NCI-H2196 (cell line): ENCODE measurements at regions not wholly inside any gene's neighbourhood (a gene's known extent, or its start where the extent isn't known, plus 50 kb on each side); places are given as distances from the start of the nearest gene placed in this dataset.

Experiments
- DNase-seq: peaks from one replicate; lab custom pipeline; 2025; ENCODE audit not compliant: unreplicated experiment; lab: John Stamatoyannopoulos, UW

GRCh38 chr2:3138621-3139020 lies 239.0 kb downstream of the EIPR1 start:
- no peak for DNase-seq

- DNase-seq: no peak
Measured at GRCh38 chr2:3137651-3138300, 239.8 kb downstream of the EIPR1 start.

GRCh38 chr2:3135676-3136075 lies 241.9 kb downstream of the EIPR1 start:
- DNase-seq: no peak

- DNase-seq: no peak
Measured at GRCh38 chr2:3134026-3134571, 243.5 kb downstream of the EIPR1 start.

- no peak for DNase-seq
Measured at GRCh38 chr2:3132966-3133365, 244.7 kb downstream of the EIPR1 start.

GRCh38 chr2:3132466-3132865 lies 245.2 kb downstream of the EIPR1 start:
- no peak for DNase-seq

- no peak for DNase-seq
Measured at GRCh38 chr2:3131636-3132326, 245.8 kb downstream of the EIPR1 start.

- DNase-seq: no peak
Measured at GRCh38 chr2:3130889-3131635, 246.6 kb downstream of the EIPR1 start.

GRCh38 chr2:3130444-3130843 lies 247.2 kb downstream of the EIPR1 start:
- DNase-seq: no peak

- DNase-seq: no peak
Measured at GRCh38 chr2:3129867-3130266, 247.8 kb downstream of the EIPR1 start.

- DNase-seq: no peak
Measured at GRCh38 chr2:3128786-3129185, 248.8 kb downstream of the EIPR1 start.

GRCh38 chr2:3127710-3128109 lies 249.9 kb downstream of the EIPR1 start:
- no peak for DNase-seq

GRCh38 chr2:3126911-3127621 lies 250.6 kb downstream of the EIPR1 start:
- no peak for DNase-seq

- DNase-seq: no peak
Measured at GRCh38 chr2:3126171-3126910, 251.3 kb downstream of the EIPR1 start.

GRCh38 chr2:3125761-3126130 lies 251.9 kb downstream of the EIPR1 start:
- DNase-seq: no peak

- no peak for DNase-seq
Measured at GRCh38 chr2:3125001-3125760, 252.4 kb downstream of the EIPR1 start.

- no peak for DNase-seq
Measured at GRCh38 chr2:3122525-3122924, 255.1 kb downstream of the EIPR1 start.

- DNase-seq: no peak
Measured at GRCh38 chr2:3121601-3122000, 256.0 kb downstream of the EIPR1 start.

- DNase-seq: no peak
Measured at GRCh38 chr2:3117650-3118216, 259.9 kb downstream of the EIPR1 start.

GRCh38 chr2:3116371-3116770 lies 261.2 kb downstream of the EIPR1 start:
- no peak for DNase-seq
